OCI-LY3 (cell line): ENCODE measurements at regions not wholly inside any gene's neighbourhood (a gene's known extent, or its start where the extent isn't known, plus 50 kb on each side); places are given as distances from the start of the nearest gene placed in this dataset.
"Not testable (repeated sequence)": the region's sequence is repeated elsewhere in the genome, so short reads cannot be mapped to it uniquely, and the experiment has no call there.

ENCODE experiments used
- H2AFZ ChIP-seq: fragments of 200-600, 300-600 bp; shearing (Covaris generic); 2 replicates; pipeline ENCODE4 v1.6.0; 2014; ENCODE audit warnings: antibody characterized with exemption, low read depth, low read length
- H3K27ac ChIP-seq: fragments of 200-600, 300-600 bp; sonication (generic); 2 replicates; pipeline ENCODE4 v1.5.1; 2014; ENCODE audit warnings: mild to moderate bottlenecking, low read length, moderate library complexity, mixed read lengths
- H3K27me3 ChIP-seq: fragments of 200-600, 300-600 bp; sonication (generic); 2 replicates; pipeline ENCODE4 v1.6.1; 2014; ENCODE audit warnings: low read depth, low read length, mixed read lengths
- H3K36me3 ChIP-seq: fragments of 200-600, 300-600 bp; sonication (generic); replicated peaks from 2 replicates; pipeline ENCODE3; 2014; ENCODE audit warnings: low read depth, low read length, mixed read lengths
- H3K4me1 ChIP-seq: fragments of 300-600, 200-600 bp; sonication (generic); 2 replicates; pipeline ENCODE4 v1.6.1; 2014; ENCODE audit warnings: low read length, mixed read lengths
- H3K4me2 ChIP-seq: fragments of 200-600, 300-600 bp; sonication (generic); 2 replicates; pipeline ENCODE4 v1.6.1; 2014; ENCODE audit warnings: low read length, mixed read lengths
- H3K4me3 ChIP-seq: fragments of 300-600, 200-600 bp; sonication (generic); 2 replicates; pipeline ENCODE4 v1.5.1; 2014; ENCODE audit warnings: antibody characterized with exemption, mild to moderate bottlenecking, low read length, moderate library complexity
- H3K79me2 ChIP-seq: fragments of 300-600, 200-600 bp; shearing (Covaris generic); 2 replicates; pipeline ENCODE4 v1.6.1; 2014; ENCODE audit warnings: mild to moderate bottlenecking, low read length, mixed read lengths
- H3K9ac ChIP-seq: fragments of 300-600, 200-600 bp; shearing (Covaris generic); 2 replicates; pipeline ENCODE4 v1.6.0; 2014; ENCODE audit warnings: mild to moderate bottlenecking, low read length, moderate library complexity
- H3K9me3 ChIP-seq: fragments of 200-600, 300-600 bp; shearing (Covaris generic); 2 replicates; pipeline ENCODE4 v1.6.1; 2014; ENCODE audit warnings: low read length, mixed read lengths; ENCODE audit not compliant: insufficient read depth
- H4K20me1 ChIP-seq: fragments of 200-600, 300-600 bp; sonication (generic); 2 replicates; pipeline ENCODE4 v1.6.1; 2016; ENCODE audit warnings: low read length, mixed read lengths; ENCODE audit not compliant: insufficient read depth
- CTCF ChIP-seq: fragments of 200-600, 300-600 bp; sonication (generic); IDR thresholded peaks from 2 replicates; pipeline ENCODE4 v1.5.1; 2014; ENCODE audit warnings: antibody characterized with exemption, low read length, low read depth
- EZH2phosphoT487 ChIP-seq: fragments of 200-600 bp; shearing (Covaris generic); IDR thresholded peaks from 2 replicates; pipeline ENCODE4 v1.6.1; 2018; ENCODE audit warnings: antibody characterized with exemption, mixed run types, low read depth

GRCh38 chr7:66504131-66504530 lies 124.5 kb upstream of the KCTD7 start:
- no peak for TF ChIP-seq CTCF
- no peak for TF ChIP-seq EZH2phosphoT487
- Histone ChIP-seq H3K4me3 (no peak overlapping the region), H4K20me1 (no peaks in the 10 kb centered on the region)

GRCh38 chr7:66505009-66505408 lies 123.7 kb upstream of the KCTD7 start:
- no peaks in the 10 kb centered on the region for H3K36me3 ChIP-seq
- TF ChIP-seq EZH2phosphoT487, result no peak
- TF ChIP-seq CTCF, result no peak
- H3K4me1 ChIP-seq, result no peaks in the 10 kb centered on the region
- no peak overlapping the region for H3K9ac ChIP-seq
- H3K4me3 ChIP-seq, result no peak overlapping the region
- H2AFZ ChIP-seq, result no peak overlapping the region
- no peaks in the 10 kb centered on the region for H3K27me3 ChIP-seq
- no peaks in the 10 kb centered on the region for H3K79me2 ChIP-seq
- H3K27ac ChIP-seq, result no peak overlapping the region
- no peaks in the 10 kb centered on the region for H3K9me3 ChIP-seq
- H3K4me2 ChIP-seq, result no peak overlapping the region
- H4K20me1 ChIP-seq, result no peaks in the 10 kb centered on the region

More at GRCh38 chr7:66504131-66504530, 124.5 kb upstream of the KCTD7 start:
- Histone ChIP-seq H3K27ac (no peak overlapping the region), H2AFZ (no peak overlapping the region), H3K36me3 (no peaks in the 10 kb centered on the region), H3K9me3 (no peaks in the 10 kb centered on the region), H3K9ac (no peak overlapping the region), H3K27me3 (no peaks in the 10 kb centered on the region), H3K4me1 (no peaks in the 10 kb centered on the region), H3K4me2 (no peak overlapping the region), H3K79me2 (no peaks in the 10 kb centered on the region)

GRCh38 chr7:66505531-66506451 lies 122.9 kb upstream of the KCTD7 start:
- H2AFZ ChIP-seq, result no peak overlapping the region

GRCh38 chr7:66506703-66507102 lies 122.0 kb upstream of the KCTD7 start:
- H3K36me3 ChIP-seq, H3K4me3 ChIP-seq, H3K4me2 ChIP-seq, H3K27me3 ChIP-seq, H3K79me2 ChIP-seq, H2AFZ ChIP-seq, H4K20me1 ChIP-seq, H3K4me1 ChIP-seq, H3K9ac ChIP-seq, H3K9me3 ChIP-seq, H3K27ac ChIP-seq: not testable (repeated sequence)

More at GRCh38 chr7:66505531-66506451, 122.9 kb upstream of the KCTD7 start:
- Histone ChIP-seq H3K4me1 (no peaks in the 10 kb centered on the region), H3K4me3 (no peak overlapping the region), H3K79me2 (no peaks in the 10 kb centered on the region), H3K27ac (no peak overlapping the region), H3K9me3 (no peaks in the 10 kb centered on the region), H3K4me2 (no peak overlapping the region), H4K20me1 (no peaks in the 10 kb centered on the region), H3K9ac (no peak overlapping the region), H3K27me3 (no peaks in the 10 kb centered on the region), H3K36me3 (no peaks in the 10 kb centered on the region)
- TF ChIP-seq EZH2phosphoT487 (no peak), CTCF (no peak)
